HG02885 (cell line): ENCODE measurements at regions not wholly inside any gene's neighbourhood (a gene's known extent, or its start where the extent isn't known, plus 50 kb on each side); places are given as distances from the start of the nearest gene placed in this dataset.

Source experiments
- ATAC-seq: cut with Tn5 transposase; IDR thresholded peaks from one replicate; pipeline ENCODE4 v1.9.1; 2021; ENCODE audit warnings: mild to moderate bottlenecking; ENCODE audit not compliant: unreplicated experiment, poor library complexity

DNA sequence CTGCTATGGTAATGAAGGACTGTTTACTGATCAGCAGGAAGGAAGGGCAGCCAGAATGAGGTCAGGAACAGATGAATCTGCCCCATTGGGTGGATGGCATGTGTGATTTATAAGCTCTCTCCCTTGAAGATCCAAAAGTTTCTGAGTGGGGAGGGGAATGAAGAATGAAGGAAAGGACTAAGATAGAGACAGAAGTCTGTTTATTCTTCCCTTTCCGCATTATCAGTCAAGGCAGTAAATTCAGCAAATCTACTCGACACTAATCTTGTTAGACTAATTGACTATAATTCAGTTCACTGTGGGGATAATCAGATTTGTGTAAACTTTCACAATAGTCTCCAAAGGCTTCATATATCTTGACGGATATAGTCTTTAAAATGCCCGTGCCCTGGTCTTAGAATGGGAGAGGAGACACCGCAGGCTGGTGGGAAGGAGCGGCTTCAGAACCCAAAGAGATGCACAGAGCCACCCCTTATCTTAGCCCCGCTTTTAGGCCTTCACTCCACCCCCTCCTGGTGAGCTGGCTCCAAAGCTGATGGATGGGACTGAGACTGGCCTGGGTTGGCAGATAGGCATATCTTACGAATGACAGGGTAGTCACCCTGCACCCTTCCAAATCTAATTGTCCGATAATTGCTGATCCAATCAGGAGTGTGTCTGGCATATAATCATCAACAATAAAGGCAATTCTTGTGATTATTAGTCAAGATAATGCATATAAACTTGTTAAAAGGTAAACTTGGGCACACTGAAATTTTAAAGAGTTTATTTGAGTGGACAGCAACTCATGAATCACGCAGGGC is 76.0 kb upstream of the PPM1J start:
- no peak for ATAC-seq

DNA sequence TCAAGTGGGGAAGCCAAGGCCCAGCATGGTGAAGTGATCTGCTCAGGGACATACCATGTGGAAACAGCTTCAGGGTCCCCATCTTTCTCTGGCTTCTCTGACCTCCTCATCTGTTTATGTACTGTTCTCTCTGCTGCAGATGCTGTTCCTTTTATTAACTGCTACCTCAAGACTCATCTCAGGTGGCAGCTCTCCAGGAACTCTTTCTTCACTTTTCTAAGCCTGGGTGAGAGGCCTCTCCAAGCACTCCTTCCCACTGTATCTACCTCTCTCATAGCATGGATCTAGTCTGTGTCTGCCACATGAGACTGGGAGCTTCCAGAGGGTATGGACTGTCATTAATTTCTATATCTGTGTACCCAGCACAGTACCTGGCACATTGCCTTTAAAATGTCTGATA is 73.4 kb upstream of the PPM1J start:
- ATAC-seq, result no peak

GRCh38 chr1:112788054-112788453 is 72.9 kb upstream of the PPM1J start:
- ATAC-seq, result no peak

- ATAC-seq, result no peak
These were observed 67.9 kb upstream of the PPM1J start for GRCh38 chr1:112783059-112783458.

- ATAC-seq, result no peak
These were observed 64.8 kb upstream of the PPM1J start for GRCh38 chr1:112779665-112780526.

DNA sequence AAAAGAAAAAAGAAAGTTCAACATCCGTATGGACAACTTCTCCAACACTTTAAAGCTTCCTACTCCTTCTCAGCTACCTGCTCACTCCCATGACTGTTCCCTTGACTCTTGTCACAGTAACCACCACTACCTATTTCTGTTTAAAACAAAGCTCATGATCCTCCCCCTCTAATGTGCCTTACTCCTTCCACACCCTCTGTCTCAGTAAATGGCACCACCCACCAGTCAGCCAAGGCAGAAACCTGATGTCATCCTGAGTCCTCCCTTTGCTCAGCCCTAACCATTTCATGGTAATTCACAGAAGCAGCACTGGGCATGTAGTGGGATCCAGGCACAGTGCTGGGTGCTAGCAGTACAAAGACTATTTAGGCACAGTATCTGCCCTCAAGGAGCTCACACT is 63.0 kb upstream of the PPM1J start:
- ATAC-seq, result no peak

GRCh38 chr1:112776688-112777087 is 61.6 kb upstream of the PPM1J start:
- no peak for ATAC-seq

- no peak for ATAC-seq
These were observed 57.6 kb upstream of the PPM1J start for GRCh38 chr1:112772781-112773180.

- no peak for ATAC-seq
These were observed 55.6 kb upstream of the PPM1J start for GRCh38 chr1:112770724-112771123.

GRCh38 chr1:112769611-112770010 is 54.5 kb upstream of the PPM1J start:
- ATAC-seq, result no peak

DNA sequence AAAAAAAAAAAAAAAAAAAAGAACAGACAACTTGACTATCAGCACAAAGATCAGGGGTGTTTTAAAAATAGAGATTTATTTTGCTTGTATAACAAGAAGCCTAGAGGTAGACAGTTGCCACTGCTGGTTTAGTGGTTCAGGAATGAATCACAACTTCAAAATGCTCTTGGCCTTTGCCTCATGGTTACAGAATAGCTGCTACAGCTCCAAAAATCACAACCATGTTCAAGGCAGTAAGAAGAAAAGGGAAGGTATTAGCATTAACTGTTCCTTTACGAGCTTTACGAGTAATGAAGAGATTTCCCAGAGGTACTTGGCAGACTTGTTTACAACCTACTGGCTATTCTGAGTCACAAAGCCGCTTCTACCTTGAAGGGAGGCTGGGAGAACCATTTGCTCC is 52.5 kb upstream of the PPM1J start:
- no peak for ATAC-seq
